Endothelial cell of umbilical vein (primary cell): ENCODE measurements at regions not wholly inside any gene's neighbourhood (a gene's known extent, or its start where the extent isn't known, plus 50 kb on each side); places are given as distances from the start of the nearest gene placed in this dataset.

Experiments
- BruUV-seq: library from RNA; stranded (reverse); fragments of 400-500 nt; replicated peaks from 2 replicates; lab custom pipeline; 2021; lab: Mats Ljungman, UMichigan
- CTCF ChIA-PET: fragments of 300-600, 350-600 bp; sonication (Branson Sonifier 250); formaldehyde crosslinking; loops from one replicate; lab custom pipeline; 2021; ENCODE audit warnings: antibody characterized with exemption, inconsistent platforms; lab: Charles Lee
- POLR2A ChIA-PET: fragments of 300-600, 350-600 bp; sonication (Branson Sonifier 250); formaldehyde crosslinking; loops from one replicate; lab custom pipeline; 2021; ENCODE audit warnings: antibody characterized with exemption, inconsistent platforms; lab: Charles Lee
- DNase-seq: peaks from one replicate; pipeline ENCODE4 v3.0.0-alpha.2; 2011; ENCODE audit warnings: low read depth, low spot score
- FAIRE-seq: peaks from 2 replicates; lab custom pipeline; 2011; peaks lifted over from hg19 to GRCh38; lab: Jason Lieb, UNC
- H2AFZ ChIP-seq: 2 replicates; pipeline ENCODE4 v1.6.0; 2012; ENCODE audit warnings: low read depth, low read length, control low read depth, inconsistent platforms
- H3K27ac ChIP-seq: 2 replicates; pipeline ENCODE4 v1.5.1; 2011; ENCODE audit warnings: low read depth, mild to moderate bottlenecking, control low read depth, low read length, moderate library complexity; ENCODE audit not compliant: insufficient read depth
- H3K27me3 ChIP-seq, 2 experiments: 2 replicates each; pipeline versions ENCODE4 v1.6.0 to v1.6.1; 2011; ENCODE audit warnings: low read length in 2 of 2, mixed read lengths in 1 of 2; ENCODE audit not compliant: control insufficient read depth in 2 of 2, insufficient read depth in 2 of 2
- H3K36me3 ChIP-seq, 2 experiments: 2 replicates in 1 of 2; 3 replicates in 1 of 2; pipeline ENCODE4 v1.5.1; 2011; ENCODE audit warnings: low read length in 2 of 2, mild to moderate bottlenecking in 1 of 2, moderate library complexity in 1 of 2; ENCODE audit not compliant: control insufficient read depth in 2 of 2, insufficient read depth in 2 of 2; ENCODE audit errors: extremely low read depth in 1 of 2
- H3K4me1 ChIP-seq: 3 replicates; pipeline ENCODE4 v1.5.1; 2011; ENCODE audit warnings: mild to moderate bottlenecking, low read length; ENCODE audit not compliant: control insufficient read depth, insufficient read depth; ENCODE audit errors: extremely low read depth
- H3K4me2 ChIP-seq: 2 replicates; pipeline ENCODE4 v1.6.1; 2011; ENCODE audit warnings: low read length, control low read depth, mixed read lengths; ENCODE audit not compliant: insufficient read depth
- H3K4me3 ChIP-seq, 3 experiments: fragments of 200-600 bp in 1 of 3; sonication (generic), shearing (Covaris generic) in 1 of 3; replicated peaks in 1 of 3; 2 replicates each; pipeline ENCODE4 v1.5.1; 2011 to 2016; ENCODE audit warnings: control low read depth in 3 of 3, low read length in 3 of 3, mild to moderate bottlenecking in 2 of 3, inconsistent platforms in 1 of 3, low read depth in 1 of 3, moderate library complexity in 1 of 3; ENCODE audit not compliant: insufficient read depth in 1 of 3
- H3K79me2 ChIP-seq: 2 replicates; pipeline ENCODE4 v1.6.0; 2012; ENCODE audit warnings: low read length, inconsistent platforms; ENCODE audit not compliant: control insufficient read depth, insufficient read depth
- H3K9ac ChIP-seq: replicated peaks from 2 replicates; pipeline ENCODE3; 2011; ENCODE audit warnings: low read length, control low read depth; ENCODE audit not compliant: insufficient read depth; ENCODE audit errors: extremely low read depth
- H3K9me1 ChIP-seq: replicated peaks from 3 replicates; pipeline ENCODE4 v1.6.0; 2011; ENCODE audit warnings: mild to moderate bottlenecking, low read length; ENCODE audit not compliant: control insufficient read depth, insufficient read depth; ENCODE audit errors: extremely low read depth
- H3K9me3 ChIP-seq: replicated peaks from 2 replicates; pipeline ENCODE4 v1.5.1; 2012; ENCODE audit warnings: low read length, inconsistent platforms; ENCODE audit not compliant: control insufficient read depth, insufficient read depth
- H4K20me1 ChIP-seq: replicated peaks from 2 replicates; pipeline ENCODE3; 2011; ENCODE audit warnings: mild to moderate bottlenecking, low read length; ENCODE audit not compliant: control insufficient read depth, insufficient read depth; ENCODE audit errors: extremely low read depth
- EZH2 ChIP-seq: IDR thresholded peaks from 2 replicates; pipeline ENCODE4 v1.6.1; 2012; ENCODE audit warnings: borderline replicate concordance, low read depth, mild to moderate bottlenecking, moderate library complexity, low read length, inconsistent platforms; ENCODE audit not compliant: severe bottlenecking
- FOS ChIP-seq: IDR thresholded peaks from 2 replicates; pipeline ENCODE4 v1.6.1; 2011; ENCODE audit warnings: mild to moderate bottlenecking, low read length, moderate library complexity, borderline replicate concordance; ENCODE audit not compliant: insufficient read depth
- GATA2 ChIP-seq: IDR thresholded peaks from 2 replicates; pipeline ENCODE4 v1.7.0; 2011; ENCODE audit warnings: low read depth, mild to moderate bottlenecking, moderate library complexity, mixed read lengths, low read length; ENCODE audit not compliant: insufficient read length, insufficient read depth
- JUN ChIP-seq: IDR thresholded peaks from 2 replicates; pipeline ENCODE4 v1.6.1; 2011; ENCODE audit warnings: borderline replicate concordance, low read depth; ENCODE audit not compliant: insufficient read length, insufficient read depth
- MYC ChIP-seq: IDR thresholded peaks from one replicate; pipeline ENCODE4 v1.6.1; 2011; ENCODE audit warnings: mild to moderate bottlenecking, low read depth, low read length
- POLR2A ChIP-seq: IDR thresholded peaks from 2 replicates; pipeline ENCODE4 v1.6.1; 2012; ENCODE audit warnings: low read depth, mild to moderate bottlenecking, control low read depth, low read length
- POLR2AphosphoS5 ChIP-seq: IDR thresholded peaks from 2 replicates; pipeline ENCODE4 v1.6.1; 2012; ENCODE audit warnings: low read depth, mild to moderate bottlenecking, control low read depth, low read length, moderate library complexity; ENCODE audit not compliant: insufficient read depth
- dilution Hi-C: fragments of 300-500 bp; cut with MboI; formaldehyde crosslinking; loops from one replicate; pipeline ENCODE4 v1.15.0; 2019; ENCODE audit warnings: low sequenced_read_pairs; ENCODE audit not compliant: extremely low pct_ligation_motif_present
- intact Hi-C: fragments of 100-400 bp; cut with micrococcal nuclease; formaldehyde crosslinking; loops from one replicate; pipeline ENCODE4 v1.10.0; 2022
- TF ChIP-seq, protein P1 (sequence below): IDR thresholded peaks from 2 replicates; pipeline ENCODE4 v1.6.1; 2011; ENCODE audit not compliant: insufficient read depth, insufficient read length
- TF ChIP-seq, protein P2 (sequence below), 2 donors: IDR thresholded peaks; 1 replicate in 1 of 2; 2 replicates in 1 of 2; pipeline ENCODE4 v1.5.1; 2011; ENCODE audit warnings: low read length in 2 of 2, mild to moderate bottlenecking in 2 of 2, moderate library complexity in 2 of 2, control low read depth in 1 of 2, inconsistent platforms in 1 of 2, low read depth in 1 of 2; ENCODE audit not compliant: insufficient read depth in 1 of 2; ENCODE audit errors: extremely low read depth in 1 of 2

DNA sequence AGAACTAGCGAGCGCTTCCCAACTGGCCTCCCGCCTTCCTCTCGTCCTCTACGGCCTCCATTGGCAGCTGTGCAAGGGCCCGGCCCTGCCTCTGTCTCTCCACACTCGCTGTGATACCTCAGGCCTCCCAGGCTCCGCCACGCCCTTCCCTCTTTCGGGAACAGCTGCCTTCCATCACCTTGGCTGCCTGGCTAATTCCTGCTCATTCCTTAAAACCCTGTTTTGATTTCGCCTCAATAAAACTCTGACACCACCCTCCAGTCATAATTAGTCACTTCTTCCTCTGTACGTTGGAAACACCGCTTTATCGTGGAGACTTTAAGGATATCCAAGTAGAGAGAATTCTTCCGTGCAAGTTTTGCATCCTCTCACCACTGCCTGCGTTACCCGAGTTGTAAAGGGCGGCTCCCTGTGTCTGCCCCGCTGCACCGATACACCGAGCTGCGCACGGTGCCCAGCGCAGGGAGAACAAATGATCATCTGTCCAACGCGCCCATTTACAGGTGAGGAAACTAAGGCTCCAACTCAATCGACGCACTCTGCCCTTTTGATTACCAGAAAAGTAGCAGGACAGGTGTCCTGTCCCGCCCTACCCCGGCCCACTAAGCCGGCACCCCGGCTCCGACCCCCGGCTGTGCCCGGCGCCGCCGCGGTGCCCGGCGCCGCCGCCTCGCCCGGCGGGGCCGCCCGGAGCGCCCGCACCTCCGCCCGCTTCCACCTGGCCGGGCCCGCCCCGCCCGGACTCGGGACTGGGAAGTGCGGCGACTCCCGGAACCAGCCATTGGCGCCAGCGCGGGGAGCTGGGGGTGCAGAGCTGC, 139.7 kb downstream of the SEC14L1 start:
- no TSS peak for BruUV-seq
- peak overlapping the region; percentile 34 to 52 (median 35) for H3K4me3 ChIP-seq
- no peaks in the 10 kb centered on the region for H3K79me2 ChIP-seq
- H3K9me1 ChIP-seq: no peaks in the 10 kb centered on the region
- dilution Hi-C loops (no loop called here), intact Hi-C loops (no loop called here)
- no peaks in the 10 kb centered on the region for H3K36me3 ChIP-seq
- no peaks in the 10 kb centered on the region for H4K20me1 ChIP-seq
- POLR2A ChIA-PET: no interaction called here
- peak overlapping the region; percentile 63 for H2AFZ ChIP-seq
- H3K27me3 ChIP-seq: peaks cover 2 to 7% of the 10 kb centered on the region in 2 experiments
- CTCF ChIA-PET: no interaction called here
- TF ChIP-seq FOS: peak; percentile 85
- no peak for TF ChIP-seq GATA2
- TF ChIP-seq JUN: peak; percentile 26
- H3K4me1 ChIP-seq: peaks cover 9% of the 10 kb centered on the region
- H3K9ac ChIP-seq: no peak overlapping the region
- DNase-seq (peak; percentile 53), FAIRE-seq (peak; percentile 97)
- H3K27ac ChIP-seq: no peak overlapping the region
- H3K4me2 ChIP-seq: peak overlapping the region; percentile 81
- H3K9me3 ChIP-seq: no peaks in the 10 kb centered on the region

DNA sequence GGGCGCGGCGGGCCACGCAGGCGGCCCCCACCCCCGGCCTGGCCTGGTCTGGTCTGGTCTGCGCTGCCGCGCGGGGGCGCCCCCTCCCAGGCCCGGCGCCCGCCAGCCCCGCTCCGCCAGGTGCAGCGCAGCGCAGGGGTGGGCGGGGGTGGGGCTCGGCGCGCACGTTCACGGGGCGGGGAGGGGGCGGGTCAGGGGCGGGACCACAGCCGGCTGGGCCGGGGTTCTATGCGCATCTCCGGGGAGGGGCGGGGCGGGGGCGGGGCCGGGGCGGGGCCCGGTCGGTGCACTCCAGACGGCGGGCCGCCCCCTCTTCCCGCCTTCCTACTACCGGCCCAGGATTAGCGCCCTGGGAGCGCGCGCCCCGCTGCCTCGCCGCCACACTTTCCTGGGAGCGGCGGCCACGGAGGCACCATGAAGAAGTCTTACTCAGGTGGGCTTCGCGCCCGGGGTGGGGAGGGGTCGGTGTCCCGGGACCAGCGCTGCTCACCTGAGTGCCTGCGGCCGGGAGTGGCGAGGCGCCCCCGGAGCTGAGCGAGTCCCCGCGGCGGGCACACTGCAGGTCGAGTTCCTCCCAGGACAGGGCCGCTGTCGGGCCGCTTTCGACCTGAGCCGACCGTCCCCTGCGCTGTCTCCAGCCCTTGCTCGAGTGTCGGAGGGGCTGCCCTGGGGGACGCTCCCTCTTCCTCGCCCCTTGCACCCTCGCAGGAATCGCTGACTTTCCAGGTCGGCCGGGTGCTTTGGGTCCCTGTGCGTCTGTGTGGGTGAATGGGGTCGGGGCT, 140.5 kb downstream of the SEC14L1 start:
- H3K4me2 ChIP-seq: peak overlapping the region; percentile 50
- peaks cover 17% of the 10 kb centered on the region for H3K4me1 ChIP-seq
- DNase-seq (no peak), FAIRE-seq (peak; percentile 4)
- H3K9me3 ChIP-seq: no peaks in the 10 kb centered on the region
- intact Hi-C loops (no loop called here), dilution Hi-C loops (no loop called here)
- TF ChIP-seq, protein P1, sequence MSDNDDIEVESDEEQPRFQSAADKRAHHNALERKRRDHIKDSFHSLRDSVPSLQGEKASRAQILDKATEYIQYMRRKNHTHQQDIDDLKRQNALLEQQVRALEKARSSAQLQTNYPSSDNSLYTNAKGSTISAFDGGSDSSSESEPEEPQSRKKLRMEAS: no peak
- TF ChIP-seq MYC (no peak), GATA2 (no peak), EZH2 (no peak), FOS (no peak), POLR2A (no peak), POLR2AphosphoS5 (no peak), JUN (no peak)
- TF ChIP-seq, protein P2, sequence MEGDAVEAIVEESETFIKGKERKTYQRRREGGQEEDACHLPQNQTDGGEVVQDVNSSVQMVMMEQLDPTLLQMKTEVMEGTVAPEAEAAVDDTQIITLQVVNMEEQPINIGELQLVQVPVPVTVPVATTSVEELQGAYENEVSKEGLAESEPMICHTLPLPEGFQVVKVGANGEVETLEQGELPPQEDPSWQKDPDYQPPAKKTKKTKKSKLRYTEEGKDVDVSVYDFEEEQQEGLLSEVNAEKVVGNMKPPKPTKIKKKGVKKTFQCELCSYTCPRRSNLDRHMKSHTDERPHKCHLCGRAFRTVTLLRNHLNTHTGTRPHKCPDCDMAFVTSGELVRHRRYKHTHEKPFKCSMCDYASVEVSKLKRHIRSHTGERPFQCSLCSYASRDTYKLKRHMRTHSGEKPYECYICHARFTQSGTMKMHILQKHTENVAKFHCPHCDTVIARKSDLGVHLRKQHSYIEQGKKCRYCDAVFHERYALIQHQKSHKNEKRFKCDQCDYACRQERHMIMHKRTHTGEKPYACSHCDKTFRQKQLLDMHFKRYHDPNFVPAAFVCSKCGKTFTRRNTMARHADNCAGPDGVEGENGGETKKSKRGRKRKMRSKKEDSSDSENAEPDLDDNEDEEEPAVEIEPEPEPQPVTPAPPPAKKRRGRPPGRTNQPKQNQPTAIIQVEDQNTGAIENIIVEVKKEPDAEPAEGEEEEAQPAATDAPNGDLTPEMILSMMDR (IDR thresholded peaks at IDR 0.05; ENCODE audit: extremely low read depth in 1 of 2, insufficient read depth in 1 of 2, low read depth in 1 of 2, low read length in 2 of 2): no peak
- no peaks in the 10 kb centered on the region for H4K20me1 ChIP-seq
- no TSS peak for BruUV-seq
- ChIA-PET POLR2A (no interaction called here), CTCF (no interaction called here)
- H3K79me2 ChIP-seq: no peaks in the 10 kb centered on the region
- H3K27me3 ChIP-seq: peaks cover 0 to 2% of the 10 kb centered on the region in 2 experiments
- H3K36me3 ChIP-seq: no peaks in the 10 kb centered on the region
- H3K4me3 ChIP-seq: peak overlapping the region; percentile 24 to 35 (median 34)
- H2AFZ ChIP-seq: peak overlapping the region; percentile 69
- no peaks in the 10 kb centered on the region for H3K9me1 ChIP-seq
- H3K27ac ChIP-seq: no peak overlapping the region
- no peak overlapping the region for H3K9ac ChIP-seq
